GM04503 (cell line): ENCODE measurements at regions not wholly inside any gene's neighbourhood (a gene's known extent, or its start where the extent isn't known, plus 50 kb on each side); places are given as distances from the start of the nearest gene placed in this dataset.
"Not testable (repeated sequence)": the region's sequence is repeated elsewhere in the genome, so short reads cannot be mapped to it uniquely, and the experiment has no call there.

Source experiments
- DNase-seq: peaks from one replicate; pipeline ENCODE4 v3.0.0-alpha.2; 2012; ENCODE audit warnings: low read depth

DNA sequence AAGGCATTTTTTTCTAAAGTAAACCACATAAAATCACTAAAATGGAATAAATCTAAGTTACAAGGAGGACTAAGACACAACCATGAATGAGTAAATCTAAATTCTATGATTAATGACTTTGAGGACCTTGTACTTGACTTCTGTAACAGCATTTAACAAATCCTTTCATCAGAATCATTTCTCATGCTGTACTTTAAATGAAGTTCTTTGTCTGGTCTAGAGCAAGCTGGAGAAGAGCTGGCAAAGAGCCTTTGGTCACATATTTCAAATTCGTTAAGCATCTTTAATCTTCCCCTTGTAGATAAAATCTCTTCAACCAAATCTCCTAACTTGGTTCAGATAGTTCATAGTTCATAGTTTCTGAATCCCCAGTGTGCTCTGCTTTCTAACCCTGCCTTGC lies 405.4 kb downstream of the PTPRC start:
- DNase-seq = no peak

DNA sequence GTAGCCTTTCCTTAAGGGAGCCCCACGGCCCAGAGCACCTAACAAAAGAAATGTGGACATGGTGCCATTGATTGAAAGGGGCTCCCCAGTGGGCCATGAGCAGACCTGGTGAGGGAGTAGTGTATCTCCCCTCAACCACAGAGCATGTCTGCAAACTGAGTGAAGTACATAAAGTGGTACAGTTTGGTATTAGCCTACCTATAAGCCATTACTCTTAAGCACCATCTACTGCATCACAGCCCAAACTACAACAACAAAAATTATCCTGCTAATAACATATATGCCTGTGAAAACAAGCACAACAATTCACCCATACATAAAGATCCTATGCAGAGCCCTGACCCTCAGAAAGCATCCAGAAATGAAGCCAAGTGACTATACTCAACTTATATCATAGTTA lies 407.8 kb downstream of the PTPRC start:
- DNase-seq = no peak

DNA sequence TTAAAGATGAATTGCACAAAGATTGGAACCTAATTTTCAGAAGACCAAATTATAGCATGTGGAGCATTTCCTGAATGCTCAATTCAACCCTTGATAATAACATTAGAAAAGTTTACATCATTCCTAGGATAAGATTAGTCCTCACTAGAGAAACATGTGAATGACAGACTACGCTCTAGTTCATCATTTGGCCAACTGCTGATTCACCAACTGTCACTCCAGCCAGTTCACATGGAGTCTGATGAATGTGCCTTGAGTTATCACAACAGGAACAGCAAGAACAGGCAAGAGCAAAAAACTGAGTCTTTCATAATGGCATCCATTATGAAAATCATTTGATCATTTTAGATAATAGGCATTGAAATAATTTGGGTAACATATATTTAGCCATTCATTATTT lies 415.9 kb downstream of the PTPRC start:
- DNase-seq = no peak

DNA sequence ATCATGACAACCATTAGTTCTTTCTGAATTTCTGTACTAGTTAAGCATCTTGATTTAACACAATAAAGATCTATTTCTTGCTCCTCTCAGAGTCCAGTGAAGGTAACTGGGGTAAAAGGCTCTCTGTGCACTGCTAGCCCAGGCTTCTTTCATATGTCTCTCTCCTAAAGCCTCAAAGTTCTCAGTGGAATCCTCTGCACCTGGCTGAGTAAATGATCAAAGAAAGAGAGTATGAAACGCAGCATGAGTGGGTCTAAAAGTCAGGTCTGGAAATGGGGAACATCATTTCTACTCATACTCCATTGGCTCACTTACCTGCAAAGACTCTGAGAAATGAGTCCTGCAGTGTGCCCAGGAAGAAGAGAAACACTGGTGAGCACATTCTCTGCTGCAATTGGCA lies 418.5 kb downstream of the PTPRC start:
- no peak for DNase-seq

DNA sequence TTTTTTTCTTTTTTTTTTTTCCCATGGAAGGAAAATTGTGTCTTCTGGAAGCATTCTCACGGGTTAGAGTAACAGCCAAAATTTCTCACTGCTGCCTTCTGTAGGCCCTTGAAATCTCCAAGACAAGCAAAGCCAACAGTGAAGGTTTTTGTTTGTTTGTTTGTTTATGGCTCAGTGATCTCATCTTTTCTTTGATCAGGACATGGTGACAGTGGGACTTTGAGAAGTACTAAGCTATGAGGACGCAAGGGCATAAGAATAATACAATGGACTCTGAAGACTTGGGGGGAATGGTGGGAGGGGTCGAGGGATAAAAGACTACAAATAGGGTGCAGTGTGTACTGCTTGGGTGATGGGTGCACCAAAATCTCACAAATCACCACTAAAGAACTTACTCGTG lies 419.4 kb downstream of the PTPRC start:
- DNase-seq = no peak

DNA sequence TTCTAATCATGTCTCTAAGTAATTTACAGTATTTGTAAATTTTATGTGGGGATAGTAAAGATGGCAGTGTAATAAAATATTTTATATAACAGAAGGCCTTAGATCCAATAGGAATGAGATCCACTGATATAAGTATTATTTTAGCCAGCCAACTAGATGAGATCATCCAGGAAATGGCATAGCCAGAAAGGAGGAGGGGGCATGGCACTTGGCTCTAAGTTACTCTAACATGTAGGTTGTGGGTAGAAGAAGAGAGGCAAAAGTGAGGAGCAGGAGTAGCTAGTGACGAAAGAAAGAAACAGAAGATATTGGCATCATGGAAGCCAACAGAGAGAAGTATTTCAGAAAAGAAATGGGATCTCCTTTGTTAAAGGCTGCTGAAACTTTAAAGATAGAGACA lies 426.1 kb downstream of the PTPRC start:
- DNase-seq = no peak

DNA sequence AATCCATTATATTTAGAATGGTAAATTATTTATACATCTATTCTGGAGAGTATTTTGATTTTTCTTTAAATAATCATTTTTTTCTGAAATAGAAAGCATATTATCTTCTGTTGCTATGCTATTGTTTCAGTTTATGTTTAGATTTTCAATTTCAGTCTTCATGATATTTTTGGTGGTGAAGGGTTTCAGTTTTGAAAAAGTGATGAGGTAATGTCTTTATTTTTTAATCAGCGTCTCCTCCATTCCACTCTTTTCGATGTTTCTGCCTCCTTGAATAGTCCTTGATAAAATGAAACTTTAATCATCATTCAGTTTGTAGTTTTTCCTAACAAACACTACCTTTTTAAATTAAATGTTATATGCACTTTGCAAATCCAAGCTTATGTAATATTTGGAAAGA lies 428.6 kb downstream of the PTPRC start:
- no peak for DNase-seq

DNA sequence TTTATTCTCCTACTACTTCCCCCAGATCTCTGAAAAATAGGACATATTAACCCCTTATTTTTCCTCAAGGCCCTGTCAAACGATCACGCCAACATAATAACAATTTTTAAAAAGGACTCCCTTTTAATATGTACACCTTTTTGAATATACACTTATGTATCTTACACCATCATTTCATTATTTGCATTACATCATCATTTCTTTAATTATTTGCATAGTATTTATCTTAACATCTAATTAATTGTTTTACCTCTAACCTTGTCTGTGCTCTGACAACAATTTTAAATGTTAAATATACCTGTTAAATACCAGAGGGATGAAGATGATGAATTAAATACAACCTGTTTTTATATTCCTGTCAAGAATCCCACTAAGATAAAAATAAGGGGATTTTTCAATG lies 432.2 kb downstream of the PTPRC start:
- DNase-seq = no peak

DNA sequence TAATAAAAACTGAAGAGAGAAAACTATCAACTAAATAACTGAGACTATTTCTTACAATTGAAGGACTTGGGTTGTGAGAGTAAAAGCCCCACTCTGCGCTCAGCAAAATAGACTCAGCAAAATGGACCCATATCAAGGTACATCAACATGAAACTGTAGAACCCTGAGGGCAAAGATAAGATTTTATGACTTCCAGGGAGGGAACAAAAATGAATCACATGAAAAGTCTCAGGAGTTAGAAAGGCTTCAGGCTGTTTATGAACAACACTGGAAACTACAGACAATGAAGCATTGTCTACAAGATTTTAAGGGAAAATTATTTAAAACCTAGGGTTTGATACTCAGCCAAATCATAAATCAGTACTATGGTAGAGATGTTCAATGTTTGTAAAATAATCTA lies 434.3 kb downstream of the PTPRC start:
- no peak for DNase-seq

DNA sequence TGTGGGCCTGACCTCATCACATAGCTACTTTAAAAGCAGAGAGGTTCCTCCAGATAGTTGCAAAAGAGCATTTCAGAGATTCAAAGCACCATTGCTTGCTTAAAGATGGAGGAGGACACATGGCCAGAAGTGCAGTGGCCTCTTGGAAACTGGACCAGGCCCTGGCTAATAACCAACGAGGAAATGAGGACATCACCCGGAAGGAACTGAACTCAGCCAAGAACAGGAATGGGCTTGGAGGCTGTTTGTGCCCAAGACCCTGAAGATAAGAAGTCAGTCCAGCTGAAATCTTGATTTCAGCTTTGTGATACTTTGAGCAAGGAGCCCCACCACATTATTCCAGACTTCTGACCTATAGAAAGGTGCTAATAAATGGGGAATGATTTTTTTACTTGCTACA lies 437.0 kb downstream of the PTPRC start:
- no peak for DNase-seq

DNA sequence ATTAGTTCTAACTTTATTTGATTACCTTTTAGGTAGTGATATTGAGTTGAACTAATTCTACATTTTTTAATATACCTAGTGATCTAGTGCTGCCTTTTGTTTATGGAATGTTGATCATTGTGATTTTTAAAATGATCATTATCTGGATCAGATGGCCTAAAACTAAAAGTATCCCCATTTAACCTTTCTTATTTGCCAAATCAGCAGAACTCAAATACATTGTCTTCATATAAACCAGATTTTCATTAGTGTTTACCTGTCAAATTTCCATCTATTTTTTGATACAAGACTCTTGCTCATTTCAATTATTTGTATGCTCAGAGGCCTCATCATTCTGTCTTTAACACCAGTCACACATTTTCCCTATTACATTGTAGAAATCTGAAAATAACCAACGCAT lies 441.2 kb downstream of the PTPRC start:
- DNase-seq = no peak

DNA sequence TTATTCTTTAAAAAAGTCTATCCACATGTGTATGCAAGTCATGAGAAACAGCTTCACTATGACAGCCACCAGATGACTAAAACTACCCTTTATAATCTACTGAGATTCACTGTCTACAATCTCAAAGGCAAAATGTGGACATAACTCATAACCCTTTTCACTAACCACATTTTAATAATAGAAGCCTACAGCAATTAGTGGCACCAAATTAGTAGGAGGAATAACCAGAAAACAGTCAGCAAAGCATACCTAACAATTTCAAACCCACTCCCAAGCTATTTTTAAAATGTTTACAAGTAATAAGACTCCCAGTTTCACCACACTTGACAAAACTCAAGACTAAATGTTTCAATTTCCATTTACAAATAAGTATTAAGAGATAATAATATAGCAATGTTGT lies 442.9 kb downstream of the PTPRC start:
- DNase-seq = no peak

DNA sequence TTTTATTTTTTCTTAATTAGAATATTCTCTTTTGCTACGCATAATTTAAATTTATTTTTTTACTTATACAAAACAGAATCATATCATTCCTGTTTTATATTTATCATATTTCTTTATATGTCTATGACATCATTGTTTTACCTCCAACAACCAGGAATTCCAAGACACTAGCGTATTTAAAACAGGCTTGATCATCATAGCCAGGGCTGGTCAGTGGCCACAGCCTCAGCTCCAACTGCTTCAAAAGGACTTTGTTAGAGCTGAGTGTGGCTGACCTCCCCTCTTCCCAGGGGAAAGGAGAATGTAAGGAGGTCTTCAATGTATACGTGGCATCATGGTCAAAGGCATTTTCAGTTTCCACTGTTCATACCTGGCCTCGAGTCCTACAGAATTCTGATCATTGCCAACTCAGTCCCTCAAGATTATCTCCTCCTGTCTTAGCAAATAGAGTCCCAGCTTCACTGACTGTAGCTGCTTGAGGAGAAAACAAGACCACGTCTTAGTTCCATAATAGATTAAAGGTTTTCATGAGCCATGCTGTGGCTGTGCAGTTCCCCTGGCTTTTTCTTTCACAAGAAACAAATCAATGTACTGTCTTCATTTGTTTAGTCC lies 444.0 kb downstream of the PTPRC start:
- DNase-seq = no peak

DNA sequence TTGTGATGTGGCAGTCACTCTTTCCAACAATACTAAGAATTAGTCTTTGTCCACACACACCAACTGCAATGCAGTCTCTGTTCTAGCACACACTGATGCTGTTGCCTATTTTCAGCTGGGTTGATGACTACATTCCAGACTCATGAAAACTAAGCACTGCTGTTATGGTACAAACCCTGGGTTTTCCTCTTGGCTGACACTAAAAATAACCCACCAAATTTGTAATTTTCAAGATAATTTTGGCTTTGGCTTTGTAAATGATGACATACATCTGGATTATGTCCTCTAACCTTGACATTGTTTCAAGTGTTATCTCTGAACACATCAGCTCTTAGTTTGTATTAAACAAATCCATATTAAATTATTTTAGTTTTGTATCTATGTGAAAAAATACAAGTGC lies 444.8 kb downstream of the PTPRC start:
- DNase-seq = peak; percentile 9

DNA sequence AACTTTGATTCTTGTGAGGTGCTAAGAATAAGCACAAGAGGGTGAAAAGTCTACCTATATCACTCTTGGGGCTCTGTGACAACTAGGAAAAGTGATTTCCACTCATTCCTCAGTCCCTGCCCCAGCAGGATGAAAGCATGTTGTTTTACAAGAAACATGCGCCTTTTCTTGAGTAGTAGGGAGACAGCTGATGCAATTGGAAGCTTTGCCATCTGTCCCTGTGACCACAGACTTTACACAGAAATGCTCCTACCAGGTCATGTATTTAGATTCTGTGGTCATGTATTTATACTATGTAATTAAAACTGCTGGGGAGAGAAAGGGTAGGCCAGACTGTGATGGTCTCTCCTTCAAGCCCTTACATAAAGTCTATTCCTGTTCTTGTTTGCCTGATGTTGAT lies 445.5 kb downstream of the PTPRC start:
- no peak for DNase-seq

DNA sequence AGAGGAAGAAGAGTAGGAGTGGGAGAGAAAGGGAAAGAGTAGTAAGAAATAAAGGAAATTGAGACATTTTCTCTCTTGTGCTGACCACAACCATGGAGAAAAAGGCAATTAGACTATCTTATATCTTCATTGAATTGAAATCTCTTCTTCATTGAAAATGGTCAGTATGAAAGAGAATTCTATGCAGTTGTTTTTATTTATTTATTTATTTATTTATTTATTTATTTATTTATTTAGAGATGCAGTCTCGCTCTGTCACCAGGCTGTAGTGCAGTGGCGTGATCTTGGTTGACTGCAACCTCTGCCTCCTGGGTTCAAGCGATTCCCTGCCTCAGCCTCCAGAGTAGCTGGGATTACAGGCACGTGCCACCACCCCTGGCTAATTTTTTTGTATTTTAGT lies 447.1 kb downstream of the PTPRC start:
- DNase-seq = no peak

DNA sequence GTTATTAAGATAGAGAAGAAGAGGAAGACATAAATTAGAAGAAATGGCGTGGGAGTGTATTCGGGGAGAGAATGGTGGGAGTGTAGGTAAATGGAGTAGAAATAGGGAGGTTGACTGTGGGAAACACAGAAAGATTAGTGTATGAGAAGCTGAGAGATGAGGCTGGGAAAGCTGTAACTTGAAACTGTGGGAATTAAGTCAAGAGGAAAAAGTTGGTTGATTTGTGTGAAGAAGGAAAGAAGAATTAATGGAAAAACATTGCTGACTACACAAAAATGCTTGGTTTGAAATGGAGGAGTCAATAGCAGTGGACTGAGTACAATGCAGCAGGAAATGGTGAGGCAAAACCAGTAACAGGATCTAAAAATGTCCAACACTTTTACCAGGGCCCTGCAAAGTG lies 448.3 kb downstream of the PTPRC start:
- DNase-seq = no peak

DNA sequence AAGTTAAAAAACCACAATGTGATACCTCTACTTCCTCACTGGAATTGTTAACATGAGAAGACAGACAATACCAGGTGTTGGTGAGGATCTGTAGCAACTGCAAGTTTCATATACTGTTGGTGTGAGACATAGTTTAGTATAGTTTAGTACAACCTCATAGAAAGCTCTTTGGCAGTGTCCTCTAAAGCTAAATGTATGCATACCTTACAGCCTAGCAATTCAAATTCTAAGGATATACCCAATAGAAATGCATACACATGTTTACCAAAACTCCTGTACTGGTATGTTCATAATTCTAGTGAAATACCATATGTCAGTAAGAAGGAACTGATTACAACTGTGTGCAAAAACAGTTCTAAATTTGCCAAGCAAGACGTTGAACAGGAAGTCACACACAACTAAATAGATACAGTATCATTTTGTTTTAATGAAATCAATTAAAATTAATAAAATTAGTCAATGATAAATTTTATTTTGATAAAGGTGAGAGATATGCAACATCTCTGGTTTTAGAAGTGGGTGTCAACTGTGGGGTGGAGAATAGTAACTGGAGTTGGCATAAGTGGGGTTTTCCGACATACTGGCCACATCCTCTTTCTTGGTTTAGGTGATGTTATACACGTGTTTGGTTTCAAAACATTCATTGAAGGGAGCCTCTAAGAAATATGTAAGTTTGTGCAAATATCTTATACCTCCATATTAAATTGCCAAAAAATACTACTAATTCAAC lies 450.7 kb downstream of the PTPRC start:
- no peak for DNase-seq

DNA sequence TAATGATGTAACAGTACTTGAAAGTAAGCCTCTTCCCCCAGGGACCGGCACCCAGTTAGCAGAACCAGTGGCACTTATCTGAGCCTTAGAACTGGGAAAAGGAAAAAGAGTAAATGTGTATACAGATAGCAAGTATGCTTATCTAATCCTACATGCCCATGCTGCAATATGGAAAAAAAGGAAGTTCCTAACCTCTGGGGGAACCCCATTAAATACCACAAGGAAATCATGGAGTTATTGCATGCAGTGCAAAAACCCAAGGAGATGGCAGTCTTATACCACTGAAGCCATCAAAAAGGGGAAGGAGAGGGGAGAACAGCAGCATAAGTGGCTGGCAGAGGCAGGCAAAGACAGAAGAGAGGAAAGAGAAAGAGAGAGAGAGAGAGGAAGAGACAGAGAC lies 456.8 kb downstream of the PTPRC start:
- not testable (repeated sequence) for DNase-seq

DNA sequence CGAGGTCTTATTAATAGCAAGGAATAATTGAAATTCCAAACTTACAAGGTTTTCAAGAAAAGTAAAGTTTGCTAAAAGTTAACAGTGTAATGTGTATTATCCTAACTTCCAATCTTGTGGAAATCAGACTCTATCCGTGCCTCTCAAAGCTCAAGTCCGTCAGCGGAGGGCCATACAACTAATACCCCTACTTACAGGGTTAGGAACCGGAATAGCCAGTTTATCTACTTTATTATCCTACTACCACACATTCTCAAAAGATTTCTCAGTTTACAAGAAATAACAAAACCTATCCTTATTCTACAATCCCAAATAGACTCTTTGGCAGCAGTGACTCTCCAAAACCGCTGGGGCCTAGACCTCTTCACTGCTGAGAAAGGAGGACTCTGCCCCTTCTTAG lies 457.8 kb downstream of the PTPRC start:
- no peak for DNase-seq

DNA sequence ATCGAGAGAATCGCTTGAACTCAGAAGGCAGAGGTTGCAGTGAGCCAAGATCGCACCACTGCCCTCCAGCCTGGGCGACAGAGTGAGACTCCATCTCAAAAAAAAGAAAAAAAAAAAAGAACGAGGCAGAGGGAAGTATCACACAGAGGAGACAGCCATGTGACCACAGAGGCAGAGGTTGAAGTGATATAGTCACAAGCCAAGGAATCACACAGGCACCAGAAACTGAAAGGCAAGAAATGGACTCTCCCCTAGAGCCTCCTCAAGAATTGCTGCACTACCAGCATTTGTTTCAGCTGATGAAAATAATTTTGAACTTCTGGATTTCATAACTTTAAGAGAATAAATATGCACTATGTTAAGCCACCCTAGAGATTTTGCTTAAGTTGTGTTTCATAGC lies 459.6 kb downstream of the PTPRC start:
- no peak for DNase-seq

DNA sequence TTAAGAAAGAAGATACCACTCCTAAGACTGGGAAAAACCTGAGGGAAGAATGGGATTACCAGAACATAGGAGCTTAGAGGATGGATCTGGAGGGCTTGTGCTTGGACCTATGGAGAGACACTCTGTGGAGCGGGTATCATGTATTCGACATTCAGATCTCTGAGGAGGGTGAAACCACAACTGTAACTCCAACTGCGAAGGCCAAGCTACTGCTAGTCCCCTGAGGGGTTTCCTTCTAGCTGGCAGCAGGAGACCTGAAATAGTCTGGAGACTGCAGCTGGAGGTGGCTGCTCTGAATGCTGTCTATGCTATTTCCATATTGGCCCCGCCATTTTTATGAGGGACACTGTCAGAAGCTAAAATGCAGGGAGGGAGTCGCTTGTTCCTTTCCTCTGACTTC lies 462.3 kb downstream of the PTPRC start:
- DNase-seq = no peak

DNA sequence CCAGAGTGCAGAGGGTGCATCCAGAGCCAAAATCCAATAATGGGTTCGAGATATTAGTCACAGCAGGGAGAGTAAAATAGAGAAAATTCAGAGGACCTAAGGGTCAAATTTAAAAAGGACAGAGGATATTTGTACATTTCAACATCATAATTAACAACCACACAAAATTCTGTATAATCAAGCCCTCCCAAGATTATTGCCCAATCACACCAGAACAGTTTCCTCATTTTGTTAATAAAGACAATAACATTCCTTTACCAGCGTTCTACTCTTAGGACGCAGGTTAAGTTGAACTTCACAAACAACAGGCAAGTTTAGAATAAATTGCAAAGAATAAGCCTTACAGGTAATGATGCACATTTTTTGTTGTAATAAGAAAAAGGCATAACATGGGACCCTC lies 462.8 kb downstream of the PTPRC start:
- DNase-seq = no peak

DNA sequence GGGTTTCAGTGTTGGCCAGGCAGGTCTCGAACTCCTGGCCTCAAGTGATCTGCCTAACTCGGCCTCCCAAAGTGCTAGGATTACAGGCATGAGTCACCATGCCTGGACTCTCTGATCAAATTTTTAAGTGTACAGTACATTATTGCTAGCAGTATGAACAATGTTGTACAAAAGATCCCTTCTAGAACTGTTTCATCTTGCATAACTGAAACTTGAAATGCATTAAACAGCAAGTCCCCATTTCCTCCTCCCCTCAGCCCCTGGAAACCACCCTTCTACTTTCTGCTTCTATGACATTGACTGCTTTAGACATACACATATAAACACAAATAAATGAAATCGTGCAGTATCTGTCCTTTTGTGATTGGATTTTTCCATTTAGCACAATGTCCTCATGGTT lies 463.4 kb downstream of the PTPRC start:
- DNase-seq = no peak
